ENCODE measurements at regions not wholly inside any gene's neighbourhood (a gene's known extent, or its start where the extent isn't known, plus 50 kb on each side); places are given as distances from the start of the nearest gene placed in this dataset.

- intact Hi-C loops (cut with micrococcal nuclease), result no loop called here
- H3K9me3 Mint-ChIP-seq, result no peaks in the 10 kb centered on the region
- no peaks in the 10 kb centered on the region for H3K27me3 Mint-ChIP-seq
- no peak overlapping the region for H3K27ac Mint-ChIP-seq
- no peaks in the 10 kb centered on the region for H3K4me1 Mint-ChIP-seq
- TF ChIP-seq, protein P1, sequence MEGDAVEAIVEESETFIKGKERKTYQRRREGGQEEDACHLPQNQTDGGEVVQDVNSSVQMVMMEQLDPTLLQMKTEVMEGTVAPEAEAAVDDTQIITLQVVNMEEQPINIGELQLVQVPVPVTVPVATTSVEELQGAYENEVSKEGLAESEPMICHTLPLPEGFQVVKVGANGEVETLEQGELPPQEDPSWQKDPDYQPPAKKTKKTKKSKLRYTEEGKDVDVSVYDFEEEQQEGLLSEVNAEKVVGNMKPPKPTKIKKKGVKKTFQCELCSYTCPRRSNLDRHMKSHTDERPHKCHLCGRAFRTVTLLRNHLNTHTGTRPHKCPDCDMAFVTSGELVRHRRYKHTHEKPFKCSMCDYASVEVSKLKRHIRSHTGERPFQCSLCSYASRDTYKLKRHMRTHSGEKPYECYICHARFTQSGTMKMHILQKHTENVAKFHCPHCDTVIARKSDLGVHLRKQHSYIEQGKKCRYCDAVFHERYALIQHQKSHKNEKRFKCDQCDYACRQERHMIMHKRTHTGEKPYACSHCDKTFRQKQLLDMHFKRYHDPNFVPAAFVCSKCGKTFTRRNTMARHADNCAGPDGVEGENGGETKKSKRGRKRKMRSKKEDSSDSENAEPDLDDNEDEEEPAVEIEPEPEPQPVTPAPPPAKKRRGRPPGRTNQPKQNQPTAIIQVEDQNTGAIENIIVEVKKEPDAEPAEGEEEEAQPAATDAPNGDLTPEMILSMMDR (IDR thresholded peaks at IDR 0.05), result no peak
- POLR2A ChIA-PET, result no interaction called here
- H3K4me3 Mint-ChIP-seq, result no peak overlapping the region
- DNase-seq, result no peak
- no peak for ATAC-seq (ENCODE audit: low read depth)
- CTCF ChIA-PET, result no interaction called here
- no peaks in the 10 kb centered on the region for H3K36me3 Mint-ChIP-seq (ENCODE audit: low read depth)
Observed at GRCh38 chr12:105878964-105879363, 259.8 kb downstream of the NUAK1 start.

- no peak overlapping the region for H3K27ac Mint-ChIP-seq
- H3K27me3 Mint-ChIP-seq, result no peaks in the 10 kb centered on the region
- no peaks in the 10 kb centered on the region for H3K9me3 Mint-ChIP-seq
- ATAC-seq (ENCODE audit: low read depth) (no peak), DNase-seq (no peak)
- no peaks in the 10 kb centered on the region for H3K4me1 Mint-ChIP-seq
- intact Hi-C loops (cut with micrococcal nuclease), result no loop called here
- TF ChIP-seq, protein P1 (IDR thresholded peaks at IDR 0.05), result no peak
- no peaks in the 10 kb centered on the region for H3K36me3 Mint-ChIP-seq (ENCODE audit: low read depth)
- POLR2A ChIA-PET, result no interaction called here
- CTCF ChIA-PET, result no interaction called here
- H3K4me3 Mint-ChIP-seq, result no peak overlapping the region
Observed at GRCh38 chr12:105880824-105881388, 257.8 kb downstream of the NUAK1 start.

GRCh38 chr12:105882404-105882803, 256.4 kb downstream of the NUAK1 start:
- no peaks in the 10 kb centered on the region for H3K4me1 Mint-ChIP-seq
- H3K9me3 Mint-ChIP-seq, result no peaks in the 10 kb centered on the region
- DNase-seq, result no peak
- intact Hi-C loops (cut with micrococcal nuclease), result no loop called here
- no peaks in the 10 kb centered on the region for H3K27me3 Mint-ChIP-seq
- no peak overlapping the region for H3K27ac Mint-ChIP-seq
- ChIA-PET POLR2A (no interaction called here), CTCF (no interaction called here)
- H3K4me3 Mint-ChIP-seq, result no peak overlapping the region
- no peak for ATAC-seq (ENCODE audit: low read depth)
- no peaks in the 10 kb centered on the region for H3K36me3 Mint-ChIP-seq (ENCODE audit: low read depth)
- TF ChIP-seq, protein P1 (IDR thresholded peaks at IDR 0.05), result no peak

- Mint-ChIP-seq H3K27me3 (no peaks in the 10 kb centered on the region), H3K36me3 (ENCODE audit: low read depth) (no peaks in the 10 kb centered on the region), H3K9me3 (peaks cover 4% of the 10 kb centered on the region), H3K27ac (no peak overlapping the region), H3K4me3 (no peak overlapping the region), H3K4me1 (no peaks in the 10 kb centered on the region)
- ChIA-PET POLR2A (no interaction called here), CTCF (no interaction called here)
- intact Hi-C loops (cut with micrococcal nuclease), result no loop called here
- DNase-seq (no peak), ATAC-seq (ENCODE audit: low read depth) (no peak)
- TF ChIP-seq, protein P1 (IDR thresholded peaks at IDR 0.05), result no peak
Observed at GRCh38 chr12:105887131-105887530, 251.6 kb downstream of the NUAK1 start.

DNA sequence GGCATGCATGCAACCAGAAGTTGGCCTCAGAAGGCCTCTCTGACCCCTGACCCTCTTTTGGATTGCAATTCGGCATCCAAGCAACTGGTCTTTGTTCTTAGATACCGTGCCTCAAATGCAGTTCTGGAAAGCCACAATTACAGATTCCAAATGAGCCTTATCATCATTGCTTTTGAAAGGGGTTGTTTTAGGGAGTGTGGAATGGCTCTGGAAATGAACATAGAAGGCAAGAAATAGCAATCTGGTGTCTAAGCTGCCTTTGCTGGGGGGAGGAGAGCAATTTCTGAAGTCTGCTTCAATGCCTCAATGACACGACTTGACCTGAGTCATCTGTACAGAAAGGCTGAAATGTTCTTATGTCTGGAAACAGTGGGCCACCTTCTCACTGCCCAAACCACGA, 250.1 kb downstream of the NUAK1 start:
- DNase-seq (no peak), ATAC-seq (ENCODE audit: low read depth) (no peak)
- H3K4me3 Mint-ChIP-seq, result no peak overlapping the region
- H3K4me1 Mint-ChIP-seq, result no peaks in the 10 kb centered on the region
- POLR2A ChIA-PET, result no interaction called here
- no peaks in the 10 kb centered on the region for H3K27me3 Mint-ChIP-seq
- H3K27ac Mint-ChIP-seq, result no peak overlapping the region
- no peaks in the 10 kb centered on the region for H3K36me3 Mint-ChIP-seq (ENCODE audit: low read depth)
- peaks cover 4% of the 10 kb centered on the region for H3K9me3 Mint-ChIP-seq
- CTCF ChIA-PET, result no interaction called here
- TF ChIP-seq, protein P1 (IDR thresholded peaks at IDR 0.05), result no peak
- intact Hi-C loops (cut with micrococcal nuclease), result no loop called here
